Loucy (cell line): ENCODE measurements at regions not wholly inside any gene's neighbourhood (a gene's known extent, or its start where the extent isn't known, plus 50 kb on each side); places are given as distances from the start of the nearest gene placed in this dataset.

ENCODE experiments used
- H2AFZ ChIP-seq: fragments of 200-600 bp; sonication (generic); 2 replicates; pipeline ENCODE4 v1.6.0; 2016; ENCODE audit warnings: antibody characterized with exemption, mild to moderate bottlenecking, low read length, moderate library complexity
- H3F3A ChIP-seq: fragments of 200-600 bp; 2 replicates; pipeline ENCODE4 v1.6.0; 2016; ENCODE audit warnings: antibody characterized with exemption, low read depth, mild to moderate bottlenecking
- H3K27me3 ChIP-seq: fragments of 200-600 bp; sonication (generic); 2 replicates; pipeline ENCODE4 v1.6.1; 2014; ENCODE audit warnings: low read length, mild to moderate bottlenecking; ENCODE audit not compliant: insufficient read depth, poor library complexity, severe bottlenecking
- H3K36me3 ChIP-seq: fragments of 200-600 bp; sonication (generic); 2 replicates; pipeline ENCODE4 v1.6.1; 2016; ENCODE audit warnings: low read length; ENCODE audit not compliant: insufficient read depth
- H3K4me1 ChIP-seq: fragments of 200-600 bp; sonication (generic); 2 replicates; pipeline ENCODE4 v1.5.1; 2014; ENCODE audit warnings: low read length, mild to moderate bottlenecking; ENCODE audit not compliant: insufficient read depth, poor library complexity, severe bottlenecking
- H3K4me2 ChIP-seq: fragments of 200-600 bp; sonication (generic); 2 replicates; pipeline ENCODE4 v1.6.0; 2014; ENCODE audit warnings: antibody characterized with exemption, low read length, low read depth, mild to moderate bottlenecking; ENCODE audit not compliant: poor library complexity, severe bottlenecking
- H3K4me3 ChIP-seq: fragments of 200-600 bp; sonication (generic); 2 replicates; pipeline ENCODE4 v1.5.1; 2014; ENCODE audit warnings: low read length, mild to moderate bottlenecking, mixed read lengths; ENCODE audit not compliant: poor library complexity, severe bottlenecking
- H3K79me2 ChIP-seq: fragments of 200-600 bp; sonication (generic); 2 replicates; pipeline ENCODE4 v1.6.1; 2014; ENCODE audit warnings: low read length; ENCODE audit not compliant: insufficient read depth
- H3K9ac ChIP-seq: fragments of 200-600 bp; sonication (generic); 2 replicates; pipeline ENCODE4 v1.6.0; 2014; ENCODE audit warnings: mild to moderate bottlenecking, low read depth, low read length, moderate library complexity; ENCODE audit not compliant: poor library complexity, severe bottlenecking
- H3K9me2 ChIP-seq: fragments of 200-600 bp; sonication (generic); replicated peaks from 2 replicates; pipeline ENCODE4 v1.6.1; 2016; ENCODE audit warnings: low read depth, low read length, mixed read lengths
- H3K9me3 ChIP-seq: fragments of 200-600 bp; sonication (generic); 2 replicates; pipeline ENCODE4 v1.6.1; 2014; ENCODE audit warnings: mild to moderate bottlenecking, antibody characterized with exemption, low read length, low read depth; ENCODE audit not compliant: insufficient read depth
- H4K20me1 ChIP-seq: fragments of 200-600 bp; sonication (generic); 2 replicates; pipeline ENCODE4 v1.6.0; 2014; ENCODE audit warnings: antibody characterized with exemption, low read length, mild to moderate bottlenecking; ENCODE audit not compliant: insufficient read depth, poor library complexity, severe bottlenecking
- CTCF ChIP-seq: fragments of 200-600 bp; sonication (generic); conservative IDR thresholded peaks from 2 replicates; pipeline ENCODE4 v1.5.1; 2014; ENCODE audit warnings: mild to moderate bottlenecking, antibody characterized with exemption, low read length
- EZH2phosphoT487 ChIP-seq: fragments of 200-600 bp; IDR thresholded peaks from 2 replicates; pipeline ENCODE4 v1.6.1; 2018; ENCODE audit warnings: antibody characterized with exemption, mild to moderate bottlenecking, moderate library complexity, borderline replicate concordance

- H2AFZ ChIP-seq = no peak overlapping the region
- no peaks in the 10 kb centered on the region for H3K79me2 ChIP-seq
- H3K27me3 ChIP-seq = no peaks in the 10 kb centered on the region
- TF ChIP-seq CTCF = no peak
- no peak for TF ChIP-seq EZH2phosphoT487
- no peaks in the 10 kb centered on the region for H3F3A ChIP-seq
- H3K4me2 ChIP-seq = no peak overlapping the region
- H4K20me1 ChIP-seq = no peaks in the 10 kb centered on the region
- H3K9me2 ChIP-seq = no peaks in the 10 kb centered on the region
- no peak overlapping the region for H3K4me3 ChIP-seq
- no peaks in the 10 kb centered on the region for H3K4me1 ChIP-seq
- no peak overlapping the region for H3K9ac ChIP-seq
- H3K9me3 ChIP-seq = no peaks in the 10 kb centered on the region
- no peaks in the 10 kb centered on the region for H3K36me3 ChIP-seq
Measured at GRCh38 chr3:24756101-24756888, 261.6 kb upstream of the THRB start.

DNA sequence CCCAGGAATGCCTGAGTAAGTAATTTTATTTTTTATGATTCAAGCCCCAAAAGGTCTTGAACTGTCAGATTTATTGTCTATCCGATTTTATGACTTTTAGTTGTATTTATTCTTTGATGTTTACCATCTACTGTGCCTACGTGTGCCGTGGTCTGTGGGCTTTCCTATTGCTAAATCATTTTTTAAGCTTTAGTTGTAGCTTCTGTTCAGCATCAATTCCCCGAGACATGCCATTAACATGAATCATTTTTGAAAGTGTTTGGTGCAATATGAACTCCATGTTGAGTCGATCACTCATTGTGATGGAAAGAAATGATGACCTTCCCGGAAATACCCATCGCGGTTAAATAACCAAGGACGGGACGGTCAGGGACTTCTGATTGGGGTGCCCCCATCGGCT lies 268.7 kb upstream of the THRB start:
- Histone ChIP-seq H3K9me3 (no peaks in the 10 kb centered on the region), H3K36me3 (no peaks in the 10 kb centered on the region), H3F3A (no peaks in the 10 kb centered on the region), H3K4me2 (no peak overlapping the region), H3K4me3 (no peak overlapping the region), H4K20me1 (no peaks in the 10 kb centered on the region), H3K27me3 (no peaks in the 10 kb centered on the region), H3K4me1 (no peaks in the 10 kb centered on the region), H3K79me2 (no peaks in the 10 kb centered on the region), H3K9me2 (no peaks in the 10 kb centered on the region), H2AFZ (no peak overlapping the region), H3K9ac (no peak overlapping the region)
- TF ChIP-seq EZH2phosphoT487 (no peak), CTCF (no peak)

DNA sequence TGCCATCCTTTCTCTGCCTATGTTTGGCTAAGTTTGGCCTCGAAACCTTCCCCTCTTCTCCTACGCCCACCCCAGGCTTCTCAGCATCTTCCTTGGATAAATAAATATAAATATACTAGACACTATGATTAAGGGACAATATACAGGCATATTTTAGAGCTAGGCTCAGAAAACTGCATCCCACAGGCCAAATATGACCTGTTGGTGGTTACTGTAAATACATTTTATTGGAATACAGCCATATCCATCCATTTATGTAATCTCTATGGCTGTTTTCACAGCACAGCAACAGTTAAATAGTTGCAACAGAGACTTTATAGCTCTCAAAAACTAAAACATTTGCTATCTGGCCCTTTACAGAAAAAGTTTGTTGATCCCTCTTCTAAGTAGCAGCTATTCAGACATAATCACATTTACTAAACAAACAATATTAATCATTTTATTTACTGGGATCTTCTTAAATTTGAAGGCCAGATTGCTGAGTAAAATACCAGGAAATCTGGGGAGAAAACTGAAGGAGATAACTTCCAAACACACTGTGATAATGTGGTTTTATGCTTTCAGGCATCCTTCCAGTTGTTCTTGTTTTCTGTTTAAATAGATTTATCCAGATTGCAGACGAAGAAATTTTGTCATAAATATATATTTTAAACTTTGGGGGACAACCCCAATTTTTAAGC lies 269.7 kb upstream of the THRB start:
- H3K27me3 ChIP-seq = no peaks in the 10 kb centered on the region
- H2AFZ ChIP-seq = no peak overlapping the region
- H4K20me1 ChIP-seq = no peaks in the 10 kb centered on the region
- TF ChIP-seq CTCF = no peak
- no peak for TF ChIP-seq EZH2phosphoT487
- no peaks in the 10 kb centered on the region for H3K9me3 ChIP-seq
- no peaks in the 10 kb centered on the region for H3K9me2 ChIP-seq
- H3K4me2 ChIP-seq = no peak overlapping the region
- H3K4me1 ChIP-seq = no peaks in the 10 kb centered on the region
- H3K4me3 ChIP-seq = no peak overlapping the region
- no peaks in the 10 kb centered on the region for H3F3A ChIP-seq
- no peaks in the 10 kb centered on the region for H3K36me3 ChIP-seq
- H3K9ac ChIP-seq = no peak overlapping the region
- H3K79me2 ChIP-seq = no peaks in the 10 kb centered on the region
